ENCODE measurements at regions not wholly inside any gene's neighbourhood (a gene's known extent, or its start where the extent isn't known, plus 50 kb on each side); places are given as distances from the start of the nearest gene placed in this dataset.

- TF ChIP-seq CTCF (IDR thresholded peaks at IDR 0.05) (no peak), POLR2A (IDR thresholded peaks at IDR 0.05) (no peak)
Measured at GRCh38 chr17:79479876-79480275, 131.0 kb downstream of the RBFOX3 start.
